PC-3 (cell line): ENCODE measurements at regions not wholly inside any gene's neighbourhood (a gene's known extent, or its start where the extent isn't known, plus 50 kb on each side); places are given as distances from the start of the nearest gene placed in this dataset.

Source experiments
- ATAC-seq: fragments of 200-7000 bp; cut with Tn5 transposase; 2 replicates; pipeline ENCODE4 v1.9.1; 2020; ENCODE audit warnings: mild to moderate bottlenecking, moderate library complexity
- BruUV-seq: library from RNA; stranded (reverse); fragments of 400-500 nt; replicated peaks from 2 replicates; lab custom pipeline; 2021; lab: Mats Ljungman, UMichigan
- CTCF ChIA-PET: fragments of 300-600 bp; sonication (Branson Sonifier 250); formaldehyde crosslinking; loops from one replicate; lab custom pipeline; 2022; ENCODE audit warnings: antibody characterized with exemption; lab: Charles Lee
- POLR2A ChIA-PET: fragments of 300-600 bp; sonication (Branson Sonifier 250); formaldehyde crosslinking; loops from one replicate; lab custom pipeline; 2022; ENCODE audit warnings: antibody characterized with exemption; ENCODE audit not compliant: unreplicated experiment; lab: Charles Lee
- DNase-seq: peaks from one replicate; pipeline ENCODE4 v3.0.0-alpha.2; 2015
- H2AFZ ChIP-seq: fragments of 300-600 bp; sonication (generic); 2 replicates; pipeline ENCODE4 v1.6.0; 2016; ENCODE audit warnings: antibody characterized with exemption, low read length
- H3F3A ChIP-seq: fragments of 300-600 bp; sonication (generic); one replicate; pipeline ENCODE4 v1.6.0; 2017; ENCODE audit warnings: antibody characterized with exemption, low read length, control low read depth, mild to moderate bottlenecking; ENCODE audit not compliant: unreplicated experiment
- H3K27ac ChIP-seq: fragments of 300-600 bp; sonication (generic); 2 replicates; pipeline ENCODE4 v1.5.1; 2016; ENCODE audit warnings: mild to moderate bottlenecking, low read length
- H3K27me3 ChIP-seq: fragments of 300-600 bp; sonication (generic); 2 replicates; pipeline ENCODE4 v1.6.1; 2016; ENCODE audit warnings: low read length, mixed read lengths
- H3K36me3 ChIP-seq: fragments of 300-600 bp; sonication (generic); 2 replicates; pipeline ENCODE4 v1.6.1; 2016; ENCODE audit warnings: low read depth, mixed run types, low read length, mixed read lengths
- H3K4me1 ChIP-seq: fragments of 300-600 bp; sonication (generic); 2 replicates; pipeline ENCODE4 v1.5.1; 2016; ENCODE audit warnings: low read length; ENCODE audit not compliant: insufficient read depth
- H3K4me2 ChIP-seq: fragments of 300-600 bp; sonication (generic); 2 replicates; pipeline ENCODE4 v1.6.0; 2016; ENCODE audit warnings: low read length
- H3K4me3 ChIP-seq: fragments of 300-600 bp; sonication (generic); 2 replicates; pipeline ENCODE4 v1.5.1; 2016; ENCODE audit warnings: mild to moderate bottlenecking, low read length, mixed read lengths
- H3K79me2 ChIP-seq: fragments of 300-600 bp; sonication (generic); 2 replicates; pipeline ENCODE4 v1.6.1; 2017; ENCODE audit warnings: low read length, mixed read lengths
- H3K9ac ChIP-seq: fragments of 300-600 bp; sonication (generic); 2 replicates; pipeline ENCODE4 v1.6.0; 2016; ENCODE audit warnings: mild to moderate bottlenecking, low read length
- H3K9me2 ChIP-seq: fragments of 300-600 bp; sonication (generic); replicated peaks from 2 replicates; pipeline ENCODE4 v1.6.1; 2016; ENCODE audit warnings: mixed run types, low read length, mixed read lengths
- H3K9me3 ChIP-seq: fragments of 300-600 bp; sonication (generic); 2 replicates; pipeline ENCODE4 v1.6.1; 2016; ENCODE audit warnings: low read length, mixed read lengths
- H4K20me1 ChIP-seq: fragments of 300-600 bp; sonication (generic); 2 replicates; pipeline ENCODE4 v1.6.1; 2016; ENCODE audit warnings: low read length, mixed read lengths
- CTCF ChIP-seq: fragments of 300-600 bp; sonication (generic); conservative IDR thresholded peaks from 2 replicates; pipeline ENCODE4 v1.5.1; 2017; ENCODE audit warnings: antibody characterized with exemption, low read depth, mild to moderate bottlenecking, low read length
- EZH2 ChIP-seq: fragments of 300-600 bp; sonication (generic); IDR thresholded peaks from one replicate; pipeline ENCODE4 v1.6.1; 2017; ENCODE audit warnings: antibody characterized with exemption, mild to moderate bottlenecking, low read length; ENCODE audit not compliant: unreplicated experiment
- EZH2phosphoT487 ChIP-seq: fragments of 300-600 bp; sonication (generic); IDR thresholded peaks from 2 replicates; pipeline ENCODE4 v1.6.1; 2018; ENCODE audit warnings: mild to moderate bottlenecking, antibody characterized with exemption, low read length, borderline replicate concordance
- intact Hi-C: fragments of 100-400 bp; cut with micrococcal nuclease; formaldehyde crosslinking; loops from 2 replicates; pipeline ENCODE4 v1.9.0; 2023

- peak; percentile 58 for ATAC-seq
- Histone ChIP-seq H3F3A (peaks cover 28% of the 10 kb centered on the region), H2AFZ (peak overlapping the region; percentile 11), H3K4me2 (peak overlapping the region; percentile 69), H4K20me1 (no peaks in the 10 kb centered on the region), H3K9ac (peak overlapping the region; percentile 34), H3K9me3 (no peaks in the 10 kb centered on the region), H3K9me2 (no peaks in the 10 kb centered on the region), H3K36me3 (no peaks in the 10 kb centered on the region), H3K79me2 (no peaks in the 10 kb centered on the region), H3K4me3 (peak overlapping the region; percentile 40), H3K4me1 (peaks cover 58% of the 10 kb centered on the region), H3K27me3 (no peaks in the 10 kb centered on the region), H3K27ac (peak overlapping the region; percentile 78)
- intact Hi-C loops, result loop anchor here (2.0 to 5.0 kb wide), 6 partner anchors 82 to 282 kb away; partner anchors contain the start of gene NR2F1
- no TSS peak for BruUV-seq
- TF ChIP-seq CTCF (no peak), EZH2phosphoT487 (no peak), EZH2 (no peak)
- peak; percentile 98 for DNase-seq
- ChIA-PET CTCF (no interaction called here), POLR2A (interaction anchor here (0.6 kb wide), 1 partner anchor 13 kb away, joined by 3 read pairs; no protein-coding TSS in a partner anchor)
These were observed 221.6 kb downstream of the NR2F1-AS1 start for GRCh38 chr5:93359296-93359959.

- Histone ChIP-seq H3K4me2 (peak overlapping the region; percentile 27; the same call in 1 of the 2 replicates), H3K9me3 (no peaks in the 10 kb centered on the region), H3K36me3 (no peaks in the 10 kb centered on the region), H3K27ac (peak overlapping the region; percentile 78), H4K20me1 (no peaks in the 10 kb centered on the region), H3F3A (peaks cover 28% of the 10 kb centered on the region), H3K4me1 (peaks cover 58% of the 10 kb centered on the region), H3K9me2 (no peaks in the 10 kb centered on the region), H3K9ac (no peak overlapping the region), H2AFZ (no peak overlapping the region), H3K79me2 (no peaks in the 10 kb centered on the region), H3K4me3 (no peak overlapping the region), H3K27me3 (no peaks in the 10 kb centered on the region)
- no peak for TF ChIP-seq CTCF
- no peak for TF ChIP-seq EZH2phosphoT487
- no peak for TF ChIP-seq EZH2
- DNase-seq (peak; percentile 10), ATAC-seq (no peak)
- ChIA-PET POLR2A (no interaction called here), CTCF (no interaction called here)
- BruUV-seq, result no TSS peak
- intact Hi-C loops, result loop anchor here (2.0 to 5.0 kb wide), 6 partner anchors 81 to 281 kb away; partner anchors contain the start of gene NR2F1
These were observed 222.8 kb downstream of the NR2F1-AS1 start for GRCh38 chr5:93358176-93358575.

GRCh38 chr5:93357686-93358085 is 223.3 kb downstream of the NR2F1-AS1 start:
- TF ChIP-seq EZH2phosphoT487, result no peak
- TF ChIP-seq CTCF, result no peak
- no peak for TF ChIP-seq EZH2
- no peaks in the 10 kb centered on the region for H3K9me3 ChIP-seq
- ATAC-seq (no peak), DNase-seq (peak; percentile 79)
- peaks cover 28% of the 10 kb centered on the region for H3F3A ChIP-seq
- no peak overlapping the region for H2AFZ ChIP-seq
- peak overlapping the region; percentile 27; the same call in 1 of the 2 replicates for H3K4me2 ChIP-seq
- no peaks in the 10 kb centered on the region for H3K27me3 ChIP-seq
- H3K4me3 ChIP-seq, result no peak overlapping the region
- H3K79me2 ChIP-seq, result no peaks in the 10 kb centered on the region
- CTCF ChIA-PET, result no interaction called here
- BruUV-seq, result no TSS peak
- no peaks in the 10 kb centered on the region for H3K9me2 ChIP-seq
- H3K36me3 ChIP-seq, result no peaks in the 10 kb centered on the region
- intact Hi-C loops, result loop anchor here (2.0 to 5.0 kb wide), 6 partner anchors 80 to 280 kb away; partner anchors contain the start of gene NR2F1
- H3K27ac ChIP-seq, result peak overlapping the region; percentile 78
- no peak overlapping the region for H3K9ac ChIP-seq
- peaks cover 58% of the 10 kb centered on the region for H3K4me1 ChIP-seq
- POLR2A ChIA-PET, result no interaction called here
- no peaks in the 10 kb centered on the region for H4K20me1 ChIP-seq
